Activated naive CD8-positive, alpha-beta T cell (primary cell): ENCODE measurements at regions not wholly inside any gene's neighbourhood (a gene's known extent, or its start where the extent isn't known, plus 50 kb on each side); places are given as distances from the start of the nearest gene placed in this dataset.
"Not testable (repeated sequence)": the region's sequence is repeated elsewhere in the genome, so short reads cannot be mapped to it uniquely, and the experiment has no call there.

Experiments used
- H3K27ac Mint-ChIP-seq: one replicate; pipeline ENCODE4 v1.8.0; 2021; ENCODE audit warnings: mixed read lengths
- H3K27me3 Mint-ChIP-seq: one replicate; pipeline ENCODE4 v1.8.0; 2021; ENCODE audit warnings: mixed read lengths
- H3K36me3 Mint-ChIP-seq: one replicate; pipeline ENCODE4 v1.8.0; 2021; ENCODE audit warnings: mixed read lengths
- H3K4me1 Mint-ChIP-seq: one replicate; pipeline ENCODE4 v1.8.0; 2021; ENCODE audit warnings: low read depth, mixed read lengths
- H3K4me3 Mint-ChIP-seq: one replicate; pipeline ENCODE4 v1.8.0; 2021; ENCODE audit warnings: mild to moderate bottlenecking, mixed read lengths
- H3K9me3 Mint-ChIP-seq: one replicate; pipeline ENCODE4 v1.8.0; 2021; ENCODE audit warnings: low read depth, mixed read lengths

DNA sequence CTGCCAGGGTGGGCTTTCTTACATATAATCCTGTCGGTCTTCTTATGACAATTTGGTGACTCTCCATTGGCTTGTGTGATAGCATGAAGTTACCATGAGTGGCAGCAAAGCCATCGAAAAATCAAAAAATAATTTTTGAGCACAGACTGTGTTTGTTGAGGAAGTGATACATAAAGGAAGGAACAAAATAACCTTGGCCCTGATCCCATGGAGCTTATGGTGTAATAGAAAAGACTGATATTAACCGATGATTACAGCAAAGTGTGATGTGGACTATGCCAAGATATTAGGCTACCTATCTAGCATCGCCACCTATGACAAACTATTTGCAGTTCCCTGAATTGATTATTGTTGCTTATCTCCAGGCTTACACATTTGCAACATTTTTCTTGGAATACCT lies 383.2 kb downstream of the AEBP2 start:
- Mint-ChIP-seq H3K4me1 (no peaks in the 10 kb centered on the region), H3K36me3 (peaks cover 3% of the 10 kb centered on the region), H3K27ac (no peak overlapping the region), H3K4me3 (no peak overlapping the region), H3K27me3 (no peaks in the 10 kb centered on the region), H3K9me3 (peaks cover 7% of the 10 kb centered on the region)

- not testable (repeated sequence) for H3K4me3 Mint-ChIP-seq, H3K36me3 Mint-ChIP-seq, H3K4me1 Mint-ChIP-seq, H3K27me3 Mint-ChIP-seq, H3K27ac Mint-ChIP-seq, H3K9me3 Mint-ChIP-seq
These were observed 384.0 kb downstream of the AEBP2 start for GRCh38 chr12:19823326-19823725.

- Mint-ChIP-seq H3K27me3 (no peaks in the 10 kb centered on the region), H3K36me3 (peaks cover 3% of the 10 kb centered on the region), H3K27ac (no peak overlapping the region), H3K4me1 (peaks cover 11% of the 10 kb centered on the region), H3K9me3 (peaks cover 7% of the 10 kb centered on the region), H3K4me3 (no peak overlapping the region)
These were observed 387.8 kb downstream of the AEBP2 start for GRCh38 chr12:19826980-19827550.

- peak overlapping the region; percentile 64 for H3K27ac Mint-ChIP-seq
- peaks cover 3% of the 10 kb centered on the region for H3K36me3 Mint-ChIP-seq
- peaks cover 14% of the 10 kb centered on the region for H3K4me1 Mint-ChIP-seq
- H3K27me3 Mint-ChIP-seq: no peaks in the 10 kb centered on the region
- H3K4me3 Mint-ChIP-seq: no peak overlapping the region
- H3K9me3 Mint-ChIP-seq: no peaks in the 10 kb centered on the region
These were observed 390.0 kb downstream of the AEBP2 start for GRCh38 chr12:19829100-19829853.

DNA sequence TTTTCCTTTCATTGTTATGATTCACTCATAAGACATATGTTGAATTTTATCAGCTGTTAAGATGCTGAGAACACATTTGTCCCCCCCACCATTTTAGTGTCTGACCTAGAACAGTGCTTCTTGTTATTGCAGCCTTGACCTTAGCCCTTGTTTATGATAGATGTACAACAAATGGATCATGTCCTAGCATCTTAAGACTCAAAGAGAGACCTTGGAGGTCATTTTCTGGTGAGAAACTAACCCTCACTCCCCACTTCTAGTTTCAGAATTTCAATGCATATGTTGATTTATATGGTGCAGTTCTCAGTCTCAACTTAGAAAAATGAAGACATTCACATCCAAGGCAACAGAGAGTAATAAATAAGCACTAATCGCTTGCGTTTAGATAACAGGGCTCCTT lies 391.2 kb downstream of the AEBP2 start:
- H3K36me3 Mint-ChIP-seq: no peaks in the 10 kb centered on the region
- H3K4me3 Mint-ChIP-seq: no peak overlapping the region
- no peaks in the 10 kb centered on the region for H3K9me3 Mint-ChIP-seq
- peaks cover 22% of the 10 kb centered on the region for H3K4me1 Mint-ChIP-seq
- H3K27ac Mint-ChIP-seq: peak overlapping the region; percentile 73
- H3K27me3 Mint-ChIP-seq: no peaks in the 10 kb centered on the region

DNA sequence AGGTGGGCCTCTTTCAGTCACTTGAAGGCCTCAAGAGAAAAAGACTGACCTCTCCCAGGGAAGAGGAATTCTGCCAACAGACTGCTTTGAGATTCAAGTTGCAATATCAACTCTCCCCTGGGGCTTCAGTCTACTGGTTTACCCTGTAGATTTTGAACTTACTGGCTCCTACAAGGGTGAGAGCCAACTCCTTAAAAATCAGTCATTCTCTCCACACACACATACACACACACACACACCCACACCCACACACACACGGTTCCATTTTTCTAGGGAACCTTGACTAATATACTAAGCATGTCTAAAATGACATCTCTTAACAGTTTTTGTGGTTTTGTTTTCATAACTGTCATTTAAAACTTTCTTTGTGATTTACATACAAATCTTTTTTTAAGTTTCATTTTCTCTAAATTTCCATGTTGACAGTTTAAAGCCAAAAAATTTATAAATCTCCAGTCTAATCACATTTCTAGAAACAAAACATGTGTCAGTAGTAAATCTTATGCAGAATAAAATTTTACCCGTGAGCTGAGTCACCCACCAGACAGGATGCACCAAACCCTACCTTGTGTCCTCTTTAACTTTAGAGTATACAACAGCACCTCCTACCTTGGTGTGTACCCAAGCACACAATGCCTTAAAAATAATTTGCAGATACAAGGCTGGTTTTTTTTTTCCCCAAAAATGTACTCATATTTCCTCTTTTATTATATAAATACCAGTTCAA lies 394.6 kb downstream of the AEBP2 start:
- no peak overlapping the region for H3K4me3 Mint-ChIP-seq
- H3K36me3 Mint-ChIP-seq: no peaks in the 10 kb centered on the region
- H3K9me3 Mint-ChIP-seq: no peaks in the 10 kb centered on the region
- H3K27me3 Mint-ChIP-seq: no peaks in the 10 kb centered on the region
- H3K27ac Mint-ChIP-seq: peak overlapping the region; percentile 87
- peaks cover 20% of the 10 kb centered on the region for H3K4me1 Mint-ChIP-seq

- H3K4me1 Mint-ChIP-seq: peaks cover 18% of the 10 kb centered on the region
- H3K27me3 Mint-ChIP-seq: no peaks in the 10 kb centered on the region
- peak overlapping the region; percentile 87 for H3K27ac Mint-ChIP-seq
- H3K36me3 Mint-ChIP-seq: no peaks in the 10 kb centered on the region
- H3K4me3 Mint-ChIP-seq: no peak overlapping the region
- no peaks in the 10 kb centered on the region for H3K9me3 Mint-ChIP-seq
These were observed 395.3 kb downstream of the AEBP2 start for GRCh38 chr12:19834592-19834991.

GRCh38 chr12:19836056-19836455 lies 396.8 kb downstream of the AEBP2 start:
- Mint-ChIP-seq H3K27me3 (no peaks in the 10 kb centered on the region), H3K4me3 (no peak overlapping the region), H3K27ac (no peak overlapping the region), H3K4me1 (peaks cover 10% of the 10 kb centered on the region), H3K36me3 (no peaks in the 10 kb centered on the region), H3K9me3 (no peaks in the 10 kb centered on the region)

- Mint-ChIP-seq H3K4me3 (no peak overlapping the region), H3K9me3 (no peaks in the 10 kb centered on the region), H3K27me3 (no peaks in the 10 kb centered on the region), H3K4me1 (peaks cover 10% of the 10 kb centered on the region), H3K27ac (no peak overlapping the region), H3K36me3 (no peaks in the 10 kb centered on the region)
These were observed 397.2 kb downstream of the AEBP2 start for GRCh38 chr12:19836456-19836855.

DNA sequence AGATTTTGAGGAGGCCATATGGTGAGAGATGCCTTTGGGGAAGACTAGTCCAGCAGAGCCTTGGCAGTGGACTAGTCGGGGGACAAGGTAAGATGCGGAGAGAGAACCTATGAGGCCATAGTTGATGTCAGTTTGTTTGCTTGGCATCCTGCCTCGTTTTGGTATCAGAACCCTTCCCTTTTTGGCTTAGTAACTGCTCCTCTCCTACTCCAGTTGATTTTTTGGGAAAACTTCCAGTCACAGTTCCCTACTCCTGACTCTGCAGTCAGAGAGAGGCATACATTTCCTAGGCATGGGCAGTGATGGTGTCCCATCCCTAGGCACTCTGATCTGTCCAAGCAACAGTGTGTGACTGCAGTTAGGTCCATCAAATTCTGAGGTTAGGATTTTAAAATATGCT lies 398.3 kb downstream of the AEBP2 start:
- Mint-ChIP-seq H3K4me3 (no peak overlapping the region), H3K4me1 (peaks cover 10% of the 10 kb centered on the region), H3K9me3 (no peaks in the 10 kb centered on the region), H3K36me3 (no peaks in the 10 kb centered on the region), H3K27me3 (no peaks in the 10 kb centered on the region), H3K27ac (no peak overlapping the region)

DNA sequence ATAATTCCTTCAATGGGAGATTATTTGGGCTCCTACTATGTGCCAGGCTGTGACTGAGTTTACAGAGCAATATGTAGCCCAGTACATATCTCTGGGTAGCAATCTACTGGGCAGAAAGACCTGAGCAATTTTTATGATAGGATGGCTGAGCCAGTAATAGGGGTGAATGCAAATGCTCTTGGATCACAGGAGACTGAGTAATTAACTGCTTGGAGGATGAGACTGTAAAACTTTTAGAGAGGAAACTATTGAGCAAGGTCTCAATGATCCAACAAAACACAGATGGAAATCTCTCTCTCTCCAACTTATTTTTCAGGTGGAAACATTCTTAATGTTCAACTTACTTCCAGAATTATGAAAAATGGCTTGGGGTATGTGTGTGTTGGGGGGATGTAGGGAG lies 402.2 kb downstream of the AEBP2 start:
- Mint-ChIP-seq H3K27me3 (peaks cover 1% of the 10 kb centered on the region), H3K4me1 (peaks cover 2% of the 10 kb centered on the region), H3K27ac (no peak overlapping the region), H3K36me3 (peaks cover 3% of the 10 kb centered on the region), H3K9me3 (no peaks in the 10 kb centered on the region), H3K4me3 (no peak overlapping the region)

DNA sequence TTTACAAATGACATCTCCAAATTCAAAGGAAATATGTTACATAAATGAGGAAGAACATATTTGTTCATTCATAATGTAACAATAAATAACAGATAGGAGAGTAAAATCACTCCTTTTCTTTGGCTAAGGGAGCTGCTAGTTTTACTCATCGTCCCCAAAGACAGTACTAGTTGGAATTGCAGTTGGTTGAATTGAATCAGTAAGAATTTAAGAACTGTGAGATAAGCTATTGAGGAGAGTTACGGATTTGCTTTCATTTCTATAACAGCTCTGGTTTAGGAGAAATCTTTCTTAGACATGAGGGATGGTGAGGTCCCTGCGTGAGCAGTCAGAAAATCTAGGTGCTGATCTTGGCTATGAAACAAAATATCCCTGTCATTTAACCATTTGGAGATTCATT lies 402.8 kb downstream of the AEBP2 start:
- no peak overlapping the region for H3K4me3 Mint-ChIP-seq
- no peak overlapping the region for H3K27ac Mint-ChIP-seq
- peaks cover 1% of the 10 kb centered on the region for H3K27me3 Mint-ChIP-seq
- H3K4me1 Mint-ChIP-seq: peaks cover 5% of the 10 kb centered on the region
- H3K36me3 Mint-ChIP-seq: peaks cover 3% of the 10 kb centered on the region
- no peaks in the 10 kb centered on the region for H3K9me3 Mint-ChIP-seq

DNA sequence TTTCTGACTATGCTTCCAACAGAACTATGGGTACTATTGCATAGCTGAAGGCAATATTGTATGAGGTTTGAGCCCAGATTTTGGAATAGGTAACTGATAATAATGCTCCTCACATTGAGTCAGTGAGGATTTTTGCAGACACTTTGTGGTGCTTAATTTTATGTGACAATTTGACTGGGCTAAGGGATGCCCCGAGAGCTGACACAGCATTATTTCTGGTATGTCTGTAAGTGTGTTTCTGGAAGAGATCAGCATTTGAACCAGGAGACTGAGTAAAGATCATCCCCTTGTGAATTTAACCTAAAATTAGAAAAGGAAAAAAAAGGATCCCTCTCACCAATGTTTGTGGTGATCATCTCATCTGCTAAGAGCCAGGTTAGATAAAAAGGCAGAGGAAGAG lies 404.9 kb downstream of the AEBP2 start:
- peaks cover 1% of the 10 kb centered on the region for H3K27me3 Mint-ChIP-seq
- H3K9me3 Mint-ChIP-seq: peaks cover 3% of the 10 kb centered on the region
- peaks cover 16% of the 10 kb centered on the region for H3K4me1 Mint-ChIP-seq

GRCh38 chr12:19846574-19846973 lies 407.3 kb downstream of the AEBP2 start:
- no peak overlapping the region for H3K4me3 Mint-ChIP-seq
- H3K27ac Mint-ChIP-seq: peak overlapping the region; percentile 51
- peaks cover 21% of the 10 kb centered on the region for H3K4me1 Mint-ChIP-seq
- H3K9me3 Mint-ChIP-seq: peaks cover 13% of the 10 kb centered on the region
- H3K36me3 Mint-ChIP-seq: peaks cover 8% of the 10 kb centered on the region
- peaks cover 2% of the 10 kb centered on the region for H3K27me3 Mint-ChIP-seq

More for the DNA sequence above, 404.9 kb downstream of the AEBP2 start:
- Mint-ChIP-seq H3K4me3 (no peak overlapping the region), H3K36me3 (peaks cover 3% of the 10 kb centered on the region), H3K27ac (no peak overlapping the region)

- peaks cover 2% of the 10 kb centered on the region for H3K27me3 Mint-ChIP-seq
- H3K9me3 Mint-ChIP-seq: peaks cover 13% of the 10 kb centered on the region
- peaks cover 21% of the 10 kb centered on the region for H3K4me1 Mint-ChIP-seq
- H3K27ac Mint-ChIP-seq: peak overlapping the region; percentile 42
- H3K4me3 Mint-ChIP-seq: no peak overlapping the region
- peaks cover 8% of the 10 kb centered on the region for H3K36me3 Mint-ChIP-seq
These were observed 408.2 kb downstream of the AEBP2 start for GRCh38 chr12:19847294-19848059.
